OCI-LY1 (cell line): ENCODE measurements at regions not wholly inside any gene's neighbourhood (a gene's known extent, or its start where the extent isn't known, plus 50 kb on each side); places are given as distances from the start of the nearest gene placed in this dataset.
A peak's percentile ranks its signal among the peaks of the same experiment; 100 is the strongest.

ENCODE experiments used
- H2AFZ ChIP-seq: fragments of 200-600 bp; sonication (generic), shearing (Covaris generic); 2 replicates; pipeline ENCODE4 v1.6.0; 2014; ENCODE audit warnings: antibody characterized with exemption, mild to moderate bottlenecking, low read length
- H3F3A ChIP-seq: fragments of 200-600 bp; sonication (generic), shearing (Covaris generic); 2 replicates; pipeline ENCODE4 v1.6.0; 2014; ENCODE audit warnings: mild to moderate bottlenecking, antibody characterized with exemption, low read length, moderate library complexity; ENCODE audit not compliant: insufficient read depth
- H3K27ac ChIP-seq: fragments of 200-600 bp; sonication (generic); 2 replicates; pipeline ENCODE4 v1.5.1; 2014; ENCODE audit warnings: low read length, mixed run types, mild to moderate bottlenecking, low read depth; ENCODE audit not compliant: poor library complexity, severe bottlenecking
- H3K27me3 ChIP-seq: fragments of 200-600 bp; sonication (generic); 2 replicates; pipeline ENCODE4 v1.6.0; 2014; ENCODE audit warnings: antibody characterized with exemption, mild to moderate bottlenecking, low read length, moderate library complexity; ENCODE audit not compliant: insufficient read depth
- H3K36me3 ChIP-seq: fragments of 200-600 bp; sonication (generic); 2 replicates; pipeline ENCODE4 v1.6.1; 2014; ENCODE audit warnings: mild to moderate bottlenecking, antibody characterized with exemption, low read length, moderate library complexity, mixed read lengths; ENCODE audit not compliant: insufficient read depth
- H3K4me1 ChIP-seq: fragments of 200-600 bp; sonication (generic); 2 replicates; pipeline ENCODE4 v1.5.1; 2014; ENCODE audit warnings: mild to moderate bottlenecking, low read length, moderate library complexity; ENCODE audit not compliant: insufficient read depth, severe bottlenecking
- H3K4me2 ChIP-seq: fragments of 200-600 bp; sonication (generic), shearing (Covaris generic); 2 replicates; pipeline ENCODE4 v1.6.1; 2014; ENCODE audit warnings: low read length
- H3K4me3 ChIP-seq: fragments of 200-600 bp; sonication (generic); 2 replicates; pipeline ENCODE4 v1.5.1; 2014; ENCODE audit warnings: low read length, low read depth, mild to moderate bottlenecking, mixed read lengths; ENCODE audit not compliant: poor library complexity, severe bottlenecking
- H3K79me2 ChIP-seq: fragments of 200-600 bp; shearing (Covaris generic); 2 replicates; pipeline ENCODE4 v1.6.1; 2016; ENCODE audit warnings: mixed run types, low read length, mixed read lengths; ENCODE audit not compliant: insufficient read depth
- H3K9ac ChIP-seq: fragments of 200-600 bp; sonication (generic), shearing (Covaris generic); 2 replicates; pipeline ENCODE4 v1.6.1; 2014; ENCODE audit warnings: mild to moderate bottlenecking, low read length, mixed read lengths
- H3K9me2 ChIP-seq: fragments of 200-600 bp; sonication (generic), shearing (Covaris generic); 2 replicates; pipeline ENCODE4 v1.6.1; 2014; ENCODE audit warnings: low read depth, mild to moderate bottlenecking, low read length, mixed read lengths
- H3K9me3 ChIP-seq: fragments of 200-600 bp; shearing (Covaris generic); 2 replicates; pipeline ENCODE4 v1.6.1; 2014; ENCODE audit warnings: low read length, mixed read lengths
- H4K20me1 ChIP-seq: fragments of 200-600 bp; sonication (generic), shearing (Covaris generic); 2 replicates; pipeline ENCODE4 v1.6.0; 2016; ENCODE audit warnings: mild to moderate bottlenecking, low read length; ENCODE audit not compliant: insufficient read depth
- EZH2 ChIP-seq: fragments of 200-600 bp; sonication (generic), shearing (Covaris generic); IDR thresholded peaks from 2 replicates; pipeline ENCODE4 v1.8.0; 2017; ENCODE audit warnings: borderline replicate concordance, mixed run types, mild to moderate bottlenecking, antibody characterized with exemption, low read length, moderate library complexity, mixed read lengths
- TF ChIP-seq, protein P1 (sequence below): fragments of 200-600 bp; sonication (generic), shearing (Covaris generic); IDR thresholded peaks from 2 replicates; pipeline ENCODE4 v1.5.1; 2017; ENCODE audit warnings: mild to moderate bottlenecking, antibody characterized with exemption, low read length, moderate library complexity, mixed read lengths

- Histone ChIP-seq H3K4me2 (no peak overlapping the region), H3K9me3 (peaks cover 18% of the 10 kb centered on the region), H4K20me1 (no peaks in the 10 kb centered on the region), H3K27me3 (no peaks in the 10 kb centered on the region), H3K79me2 (no peaks in the 10 kb centered on the region), H3K27ac (no peak overlapping the region), H3K36me3 (no peaks in the 10 kb centered on the region; the same call in 1 of the 2 replicates), H3K9ac (no peak overlapping the region), H3K9me2 (no peaks in the 10 kb centered on the region), H3K4me1 (no peaks in the 10 kb centered on the region), H2AFZ (peak overlapping the region; percentile 71; the same call in 1 of the 2 replicates), H3K4me3 (no peak overlapping the region), H3F3A (no peaks in the 10 kb centered on the region)
- no peak for TF ChIP-seq EZH2
- TF ChIP-seq, protein P1, sequence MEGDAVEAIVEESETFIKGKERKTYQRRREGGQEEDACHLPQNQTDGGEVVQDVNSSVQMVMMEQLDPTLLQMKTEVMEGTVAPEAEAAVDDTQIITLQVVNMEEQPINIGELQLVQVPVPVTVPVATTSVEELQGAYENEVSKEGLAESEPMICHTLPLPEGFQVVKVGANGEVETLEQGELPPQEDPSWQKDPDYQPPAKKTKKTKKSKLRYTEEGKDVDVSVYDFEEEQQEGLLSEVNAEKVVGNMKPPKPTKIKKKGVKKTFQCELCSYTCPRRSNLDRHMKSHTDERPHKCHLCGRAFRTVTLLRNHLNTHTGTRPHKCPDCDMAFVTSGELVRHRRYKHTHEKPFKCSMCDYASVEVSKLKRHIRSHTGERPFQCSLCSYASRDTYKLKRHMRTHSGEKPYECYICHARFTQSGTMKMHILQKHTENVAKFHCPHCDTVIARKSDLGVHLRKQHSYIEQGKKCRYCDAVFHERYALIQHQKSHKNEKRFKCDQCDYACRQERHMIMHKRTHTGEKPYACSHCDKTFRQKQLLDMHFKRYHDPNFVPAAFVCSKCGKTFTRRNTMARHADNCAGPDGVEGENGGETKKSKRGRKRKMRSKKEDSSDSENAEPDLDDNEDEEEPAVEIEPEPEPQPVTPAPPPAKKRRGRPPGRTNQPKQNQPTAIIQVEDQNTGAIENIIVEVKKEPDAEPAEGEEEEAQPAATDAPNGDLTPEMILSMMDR, result no peak
Observed at GRCh38 chr3:82791241-82791640, 1029.8 kb upstream of the GBE1 start.

GRCh38 chr3:82790307-82791097 lies 1029.1 kb upstream of the GBE1 start:
- no peaks in the 10 kb centered on the region for H4K20me1 ChIP-seq
- H2AFZ ChIP-seq, result no peak overlapping the region
- no peak overlapping the region for H3K4me3 ChIP-seq
- peaks cover 16% of the 10 kb centered on the region for H3K9me3 ChIP-seq
- H3K4me1 ChIP-seq, result no peaks in the 10 kb centered on the region
- no peak overlapping the region for H3K4me2 ChIP-seq
- no peaks in the 10 kb centered on the region for H3K27me3 ChIP-seq
- no peaks in the 10 kb centered on the region for H3K9me2 ChIP-seq
- H3K9ac ChIP-seq, result no peak overlapping the region
- H3K79me2 ChIP-seq, result no peaks in the 10 kb centered on the region
- no peaks in the 10 kb centered on the region; the same call in 1 of the 2 replicates for H3K36me3 ChIP-seq
- TF ChIP-seq, protein P1, result no peak
- TF ChIP-seq EZH2, result no peak
- no peak overlapping the region for H3K27ac ChIP-seq
- no peaks in the 10 kb centered on the region for H3F3A ChIP-seq

- no peak overlapping the region for H3K9ac ChIP-seq
- no peaks in the 10 kb centered on the region for H3K9me2 ChIP-seq
- H3K4me1 ChIP-seq, result no peaks in the 10 kb centered on the region
- H3K27me3 ChIP-seq, result no peaks in the 10 kb centered on the region
- no peak overlapping the region for H3K4me3 ChIP-seq
- H4K20me1 ChIP-seq, result no peaks in the 10 kb centered on the region
- H3K4me2 ChIP-seq, result no peak overlapping the region
- no peaks in the 10 kb centered on the region for H3F3A ChIP-seq
- TF ChIP-seq EZH2, result no peak
- TF ChIP-seq, protein P1, result no peak
- no peak overlapping the region for H2AFZ ChIP-seq
- H3K9me3 ChIP-seq, result no peaks in the 10 kb centered on the region; the same call in 1 of the 2 replicates
- no peaks in the 10 kb centered on the region for H3K36me3 ChIP-seq
- H3K27ac ChIP-seq, result no peak overlapping the region
- H3K79me2 ChIP-seq, result no peaks in the 10 kb centered on the region
Observed at GRCh38 chr3:82783194-82783593, 1021.7 kb upstream of the GBE1 start.
